ENCODE measurements at regions not wholly inside any gene's neighbourhood (a gene's known extent, or its start where the extent isn't known, plus 50 kb on each side); places are given as distances from the start of the nearest gene placed in this dataset.

- TF ChIP-seq, protein P1, sequence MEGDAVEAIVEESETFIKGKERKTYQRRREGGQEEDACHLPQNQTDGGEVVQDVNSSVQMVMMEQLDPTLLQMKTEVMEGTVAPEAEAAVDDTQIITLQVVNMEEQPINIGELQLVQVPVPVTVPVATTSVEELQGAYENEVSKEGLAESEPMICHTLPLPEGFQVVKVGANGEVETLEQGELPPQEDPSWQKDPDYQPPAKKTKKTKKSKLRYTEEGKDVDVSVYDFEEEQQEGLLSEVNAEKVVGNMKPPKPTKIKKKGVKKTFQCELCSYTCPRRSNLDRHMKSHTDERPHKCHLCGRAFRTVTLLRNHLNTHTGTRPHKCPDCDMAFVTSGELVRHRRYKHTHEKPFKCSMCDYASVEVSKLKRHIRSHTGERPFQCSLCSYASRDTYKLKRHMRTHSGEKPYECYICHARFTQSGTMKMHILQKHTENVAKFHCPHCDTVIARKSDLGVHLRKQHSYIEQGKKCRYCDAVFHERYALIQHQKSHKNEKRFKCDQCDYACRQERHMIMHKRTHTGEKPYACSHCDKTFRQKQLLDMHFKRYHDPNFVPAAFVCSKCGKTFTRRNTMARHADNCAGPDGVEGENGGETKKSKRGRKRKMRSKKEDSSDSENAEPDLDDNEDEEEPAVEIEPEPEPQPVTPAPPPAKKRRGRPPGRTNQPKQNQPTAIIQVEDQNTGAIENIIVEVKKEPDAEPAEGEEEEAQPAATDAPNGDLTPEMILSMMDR (IDR thresholded peaks at IDR 0.05) = no peak
- no peak for TF ChIP-seq EZH2 (IDR thresholded peaks at IDR 0.05; ENCODE audit: borderline replicate concordance, insufficient read depth, low read depth, low read length, poor library complexity, severe bottlenecking)
Measured at GRCh38 chr3:96478496-96478895, 335.9 kb upstream of the EPHA6 start.

Data from B cell (primary cell).